ENCODE measurements at regions not wholly inside any gene's neighbourhood (a gene's known extent, or its start where the extent isn't known, plus 50 kb on each side); places are given as distances from the start of the nearest gene placed in this dataset.

- H4K20me1 ChIP-seq (ENCODE audit: control insufficient read depth, extremely low read depth, insufficient read depth, low read length) = no peaks in the 10 kb centered on the region
- no peak overlapping the region for H3K4me3 ChIP-seq (replicated peaks in 1 of 4; ENCODE audit: control extremely low read depth in 1 of 4, insufficient read depth in 1 of 4, low read depth in 3 of 4, low read length in 4 of 4)
- H3K36me3 ChIP-seq (ENCODE audit: control insufficient read depth, insufficient read depth, low read length) = no peaks in the 10 kb centered on the region
- H3K9ac ChIP-seq (ENCODE audit: insufficient read depth, low read length) = no peak overlapping the region
- no peak overlapping the region for H2AFZ ChIP-seq (ENCODE audit: low read length)
- no peak overlapping the region for H3K27ac ChIP-seq (ENCODE audit: insufficient read depth, low read length)
- no peak overlapping the region for H3K4me2 ChIP-seq (ENCODE audit: extremely low read depth, insufficient read depth, low read length)
- DNase-seq (ENCODE audit: low read depth in 2 of 2) = no peak
- H3K79me2 ChIP-seq (ENCODE audit: control insufficient read depth, insufficient read depth, low read length) = no peaks in the 10 kb centered on the region
- no peaks in the 10 kb centered on the region for H3K9me3 ChIP-seq (ENCODE audit: control insufficient read depth, insufficient read depth, low read depth, low read length)
- no peak for TF ChIP-seq CTCF (conservative IDR thresholded peaks at IDR 0.05 in 1 of 2, IDR thresholded peaks at IDR 0.05 in 1 of 2; ENCODE audit: low read depth in 1 of 2, low read length in 2 of 2)
- no peak for TF ChIP-seq EZH2 (IDR thresholded peaks at IDR 0.05; ENCODE audit: low read length, missing control alignments)
- no peaks in the 10 kb centered on the region for H3K4me1 ChIP-seq (ENCODE audit: control insufficient read depth, extremely low read depth, insufficient read depth, low read length)
- no peaks in the 10 kb centered on the region for H3K27me3 ChIP-seq (ENCODE audit: control insufficient read depth, insufficient read depth, low read length)
Observed at GRCh38 chr3:135781026-135781815, 184.3 kb upstream of the PPP2R3A start.

DNA sequence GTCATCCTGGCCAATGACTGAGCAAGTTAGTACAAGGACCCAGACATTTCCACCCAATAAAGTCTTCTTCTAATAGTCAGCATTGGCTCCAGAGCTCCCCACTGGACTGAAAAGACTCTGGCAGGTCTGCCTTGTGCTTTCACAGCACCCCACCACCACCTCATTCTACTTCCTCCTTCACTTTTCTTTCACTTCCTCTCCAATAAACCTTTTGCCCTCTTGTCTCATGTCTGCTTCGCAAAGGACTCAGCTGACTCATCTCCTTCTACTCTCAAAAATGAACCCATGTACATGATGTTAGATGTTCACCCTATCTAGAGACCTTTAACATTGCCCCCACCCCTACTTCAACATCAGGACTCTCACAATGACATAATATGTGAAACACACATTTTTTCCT is 181.0 kb upstream of the PPP2R3A start:
- H4K20me1 ChIP-seq (ENCODE audit: control insufficient read depth, extremely low read depth, insufficient read depth, low read length) = no peaks in the 10 kb centered on the region
- H3K9me3 ChIP-seq (ENCODE audit: control insufficient read depth, insufficient read depth, low read depth, low read length) = no peaks in the 10 kb centered on the region
- no peak for DNase-seq (ENCODE audit: low read depth in 2 of 2)
- no peaks in the 10 kb centered on the region for H3K4me1 ChIP-seq (ENCODE audit: control insufficient read depth, extremely low read depth, insufficient read depth, low read length)
- no peak overlapping the region for H2AFZ ChIP-seq (ENCODE audit: low read length)
- no peaks in the 10 kb centered on the region for H3K36me3 ChIP-seq (ENCODE audit: control insufficient read depth, insufficient read depth, low read length)
- no peak overlapping the region for H3K4me3 ChIP-seq (replicated peaks in 1 of 4; ENCODE audit: control extremely low read depth in 1 of 4, insufficient read depth in 1 of 4, low read depth in 3 of 4, low read length in 4 of 4)
- H3K9ac ChIP-seq (ENCODE audit: insufficient read depth, low read length) = no peak overlapping the region
- no peak overlapping the region for H3K4me2 ChIP-seq (ENCODE audit: extremely low read depth, insufficient read depth, low read length)
- H3K27ac ChIP-seq (ENCODE audit: insufficient read depth, low read length) = no peak overlapping the region
- H3K27me3 ChIP-seq (ENCODE audit: control insufficient read depth, insufficient read depth, low read length) = no peaks in the 10 kb centered on the region
- no peaks in the 10 kb centered on the region for H3K79me2 ChIP-seq (ENCODE audit: control insufficient read depth, insufficient read depth, low read length)
- TF ChIP-seq CTCF (conservative IDR thresholded peaks at IDR 0.05 in 1 of 2, IDR thresholded peaks at IDR 0.05 in 1 of 2; ENCODE audit: low read depth in 1 of 2, low read length in 2 of 2) = no peak
- TF ChIP-seq EZH2 (IDR thresholded peaks at IDR 0.05; ENCODE audit: low read length, missing control alignments) = no peak

GRCh38 chr3:135788146-135788545 is 177.4 kb upstream of the PPP2R3A start:
- H2AFZ ChIP-seq (ENCODE audit: low read length) = no peak overlapping the region
- no peak overlapping the region for H3K4me2 ChIP-seq (ENCODE audit: extremely low read depth, insufficient read depth, low read length)
- no peaks in the 10 kb centered on the region for H3K79me2 ChIP-seq (ENCODE audit: control insufficient read depth, insufficient read depth, low read length)
- no peaks in the 10 kb centered on the region for H3K36me3 ChIP-seq (ENCODE audit: control insufficient read depth, insufficient read depth, low read length)
- H3K27ac ChIP-seq (ENCODE audit: insufficient read depth, low read length) = no peak overlapping the region
- H3K27me3 ChIP-seq (ENCODE audit: control insufficient read depth, insufficient read depth, low read length) = no peaks in the 10 kb centered on the region
- TF ChIP-seq CTCF (conservative IDR thresholded peaks at IDR 0.05 in 1 of 2, IDR thresholded peaks at IDR 0.05 in 1 of 2; ENCODE audit: low read depth in 1 of 2, low read length in 2 of 2) (no peak), EZH2 (IDR thresholded peaks at IDR 0.05; ENCODE audit: low read length, missing control alignments) (no peak)
- H3K9ac ChIP-seq (ENCODE audit: insufficient read depth, low read length) = no peak overlapping the region
- H3K4me3 ChIP-seq (replicated peaks in 1 of 4; ENCODE audit: control extremely low read depth in 1 of 4, insufficient read depth in 1 of 4, low read depth in 3 of 4, low read length in 4 of 4) = no peak overlapping the region
- H3K4me1 ChIP-seq (ENCODE audit: control insufficient read depth, extremely low read depth, insufficient read depth, low read length) = no peaks in the 10 kb centered on the region
- no peaks in the 10 kb centered on the region for H4K20me1 ChIP-seq (ENCODE audit: control insufficient read depth, extremely low read depth, insufficient read depth, low read length)
- no peak for DNase-seq (ENCODE audit: low read depth in 2 of 2)
- no peaks in the 10 kb centered on the region for H3K9me3 ChIP-seq (ENCODE audit: control insufficient read depth, insufficient read depth, low read depth, low read length)
